ENCODE measurements at regions not wholly inside any gene's neighbourhood (a gene's known extent, or its start where the extent isn't known, plus 50 kb on each side); places are given as distances from the start of the nearest gene placed in this dataset.

GRCh38 chr14:71606064-71606463 is 326.2 kb upstream of the RGS6 start:
- WGBS, 2 donors (ENCODE audit: low coverage in 1 of 2), result 94% methylated on average over 5 of the region's 5 CpGs; no CpG with 5 or more reads in 1 of the 2 donors
- in situ Hi-C loops (cut with MboI; ENCODE audit: low pct_ligation_motif_present in 1 of 4, low pct_unique_long_range_greater_than_20kb in 1 of 4, low sequenced_read_pairs in 3 of 4), result no loop called here
- DNase-seq, result no peak
- TF ChIP-seq CTCF (IDR thresholded peaks at IDR 0.05) (no peak), POLR2A (IDR thresholded peaks at IDR 0.05) (no peak), EP300 (IDR thresholded peaks at IDR 0.05; ENCODE audit: low read depth) (no peak), POLR2AphosphoS5 (IDR thresholded peaks at IDR 0.05) (no peak)
- peaks cover 0 to 9% (median 2%) of the 10 kb centered on the region in 4 donors for H3K4me1 ChIP-seq
- H3K27ac ChIP-seq, result no peak overlapping the region
- H3K9me3 ChIP-seq, result no peaks in the 10 kb centered on the region
- intact Hi-C loops (cut with DNase I; ENCODE audit: low total_unique reads), result no loop called here
- H3K36me3 ChIP-seq, result no peaks in the 10 kb centered on the region
- no peaks in the 10 kb centered on the region for H3K27me3 ChIP-seq
- H3K4me3 ChIP-seq, result no peak overlapping the region

- H3K4me1 ChIP-seq, result peaks cover 0 to 9% (median 2%) of the 10 kb centered on the region in 4 donors
- no peaks in the 10 kb centered on the region for H3K27me3 ChIP-seq
- TF ChIP-seq EP300 (IDR thresholded peaks at IDR 0.05; ENCODE audit: low read depth) (no peak), POLR2AphosphoS5 (IDR thresholded peaks at IDR 0.05) (no peak), POLR2A (IDR thresholded peaks at IDR 0.05) (no peak), CTCF (IDR thresholded peaks at IDR 0.05) (no peak)
- no peaks in the 10 kb centered on the region for H3K36me3 ChIP-seq
- no peak for DNase-seq
- intact Hi-C loops (cut with DNase I; ENCODE audit: low total_unique reads) (no loop called here), in situ Hi-C loops (cut with MboI; ENCODE audit: low pct_ligation_motif_present in 1 of 4, low pct_unique_long_range_greater_than_20kb in 1 of 4, low sequenced_read_pairs in 3 of 4) (no loop called here)
- H3K27ac ChIP-seq, result no peak overlapping the region
- H3K9me3 ChIP-seq, result no peaks in the 10 kb centered on the region
- H3K4me3 ChIP-seq, result no peak overlapping the region
- 83% methylated on average over 5 of the region's 5 CpGs; no CpG with 5 or more reads in 1 of the 2 donors for WGBS, 2 donors (ENCODE audit: low coverage in 1 of 2)
These were observed 325.7 kb upstream of the RGS6 start for GRCh38 chr14:71606575-71606974.

GRCh38 chr14:71607056-71607455 is 325.2 kb upstream of the RGS6 start:
- DNase-seq, result no peak
- in situ Hi-C loops (cut with MboI; ENCODE audit: low pct_ligation_motif_present in 1 of 4, low pct_unique_long_range_greater_than_20kb in 1 of 4, low sequenced_read_pairs in 3 of 4), result no loop called here
- no peak for TF ChIP-seq EP300 (IDR thresholded peaks at IDR 0.05; ENCODE audit: low read depth)
- TF ChIP-seq POLR2A (IDR thresholded peaks at IDR 0.05), result no peak
- TF ChIP-seq CTCF (IDR thresholded peaks at IDR 0.05), result no peak
- TF ChIP-seq POLR2AphosphoS5 (IDR thresholded peaks at IDR 0.05), result no peak

DNA sequence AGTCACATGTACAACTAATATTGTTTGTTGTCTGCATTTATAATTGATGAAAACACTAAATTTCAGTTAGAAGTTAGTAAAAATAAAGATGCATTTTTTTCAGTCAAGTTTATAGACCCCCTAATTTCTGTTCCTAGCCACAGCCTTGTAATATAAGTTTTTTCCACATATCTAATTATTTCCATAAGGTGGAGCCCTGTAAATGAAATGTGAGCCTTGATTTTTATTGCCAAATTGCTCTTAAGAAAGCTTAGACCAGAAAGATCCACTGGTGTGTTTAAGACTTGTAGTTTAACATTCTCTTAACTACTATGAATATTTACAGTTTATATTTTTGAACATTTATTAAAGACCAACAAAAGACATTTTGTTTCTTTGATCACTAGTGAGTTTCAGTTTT is 322.1 kb upstream of the RGS6 start:
- DNase-seq, result no peak
- Histone ChIP-seq H3K4me1 (peaks cover 0 to 9% (median 2%) of the 10 kb centered on the region in 4 donors), H3K36me3 (no peaks in the 10 kb centered on the region), H3K27ac (no peak overlapping the region), H3K27me3 (no peaks in the 10 kb centered on the region), H3K9me3 (no peaks in the 10 kb centered on the region), H3K4me3 (no peak overlapping the region)
- in situ Hi-C loops (cut with MboI; ENCODE audit: low pct_ligation_motif_present in 1 of 4, low pct_unique_long_range_greater_than_20kb in 1 of 4, low sequenced_read_pairs in 3 of 4) (no loop called here), intact Hi-C loops (cut with DNase I; ENCODE audit: low total_unique reads) (no loop called here)
- TF ChIP-seq CTCF (IDR thresholded peaks at IDR 0.05) (no peak), EP300 (IDR thresholded peaks at IDR 0.05; ENCODE audit: low read depth) (no peak), POLR2AphosphoS5 (IDR thresholded peaks at IDR 0.05) (no peak), POLR2A (IDR thresholded peaks at IDR 0.05) (no peak)

More at GRCh38 chr14:71607056-71607455, 325.2 kb upstream of the RGS6 start:
- H3K27ac ChIP-seq, result no peak overlapping the region
- peaks cover 0 to 9% (median 2%) of the 10 kb centered on the region in 4 donors for H3K4me1 ChIP-seq
- 71 to 75% methylated on average over 2 to 3 of the region's 3 CpGs for WGBS, 2 donors (ENCODE audit: low coverage in 1 of 2)
- intact Hi-C loops (cut with DNase I; ENCODE audit: low total_unique reads), result no loop called here
- no peak overlapping the region for H3K4me3 ChIP-seq
- no peaks in the 10 kb centered on the region for H3K27me3 ChIP-seq
- no peaks in the 10 kb centered on the region for H3K9me3 ChIP-seq
- no peaks in the 10 kb centered on the region for H3K36me3 ChIP-seq

Measured in transverse colon (tissue), 4 donors.